Trophoblast cell (in vitro differentiated cells and primary cell): ENCODE measurements at regions not wholly inside any gene's neighbourhood (a gene's known extent, or its start where the extent isn't known, plus 50 kb on each side); places are given as distances from the start of the nearest gene placed in this dataset.

Source experiments
- DNase-seq, 2 donors: peaks; one replicate each; pipeline ENCODE4 v3.0.0-alpha.2; 2016
- H2AFZ ChIP-seq: 2 replicates; pipeline ENCODE4 v1.6.1; 2013; ENCODE audit warnings: low read length, moderate library complexity, mild to moderate bottlenecking; ENCODE audit not compliant: insufficient read depth, poor library complexity
- H2AK5ac ChIP-seq: 2 replicates; pipeline ENCODE4 v1.6.1; 2013; ENCODE audit warnings: mild to moderate bottlenecking, low read length
- H2BK120ac ChIP-seq: 2 replicates; pipeline ENCODE4 v1.6.1; 2013; ENCODE audit warnings: low read length, mild to moderate bottlenecking, moderate library complexity; ENCODE audit not compliant: insufficient read depth, poor library complexity
- H2BK12ac ChIP-seq: 2 replicates; pipeline ENCODE4 v1.6.1; 2013; ENCODE audit warnings: mild to moderate bottlenecking, low read length, moderate library complexity
- H2BK5ac ChIP-seq: 2 replicates; pipeline ENCODE4 v1.6.1; 2013; ENCODE audit warnings: low read length, low read depth, moderate library complexity, mild to moderate bottlenecking; ENCODE audit not compliant: poor library complexity
- H3K14ac ChIP-seq: 2 replicates; pipeline ENCODE4 v1.6.1; 2013; ENCODE audit warnings: mild to moderate bottlenecking, low read length
- H3K18ac ChIP-seq: 2 replicates; pipeline ENCODE4 v1.6.1; 2013; ENCODE audit warnings: mild to moderate bottlenecking, low read length
- H3K23ac ChIP-seq: 2 replicates; pipeline ENCODE4 v1.6.1; 2013; ENCODE audit warnings: low read length
- H3K27ac ChIP-seq: 2 replicates; pipeline ENCODE4 v1.5.1; 2013; ENCODE audit warnings: low read depth, mild to moderate bottlenecking, inconsistent platforms, low read length, moderate library complexity
- H3K27me3 ChIP-seq: 2 replicates; pipeline ENCODE4 v1.6.1; 2013; ENCODE audit warnings: inconsistent platforms, mild to moderate bottlenecking, low read length, moderate library complexity; ENCODE audit not compliant: insufficient read depth
- H3K36me3 ChIP-seq, 2 experiments: 1 replicate in 1 of 2; 2 replicates in 1 of 2; pipeline ENCODE4 v1.6.1; 2013; ENCODE audit warnings: low read length in 2 of 2, mild to moderate bottlenecking in 2 of 2, moderate library complexity in 1 of 2; ENCODE audit not compliant: insufficient read depth in 2 of 2, control insufficient read depth in 1 of 2
- H3K4ac ChIP-seq: 2 replicates; pipeline ENCODE4 v1.6.1; 2013; ENCODE audit warnings: low read depth, mild to moderate bottlenecking, low read length, moderate library complexity
- H3K4me1 ChIP-seq, 2 experiments: 1 replicate in 1 of 2; 2 replicates in 1 of 2; pipeline ENCODE4 v1.6.1; 2013; ENCODE audit warnings: low read length in 2 of 2, mild to moderate bottlenecking in 2 of 2, moderate library complexity in 1 of 2; ENCODE audit not compliant: insufficient read depth in 2 of 2, control insufficient read depth in 1 of 2
- H3K4me2 ChIP-seq: 2 replicates; pipeline ENCODE4 v1.6.1; 2013; ENCODE audit warnings: inconsistent platforms, mild to moderate bottlenecking, low read length, moderate library complexity
- H3K4me3 ChIP-seq: 2 replicates; pipeline ENCODE4 v1.5.1; 2013; ENCODE audit warnings: mild to moderate bottlenecking, low read depth, low read length, inconsistent platforms
- H3K79me1 ChIP-seq: one replicate; pipeline ENCODE4 v1.6.1; 2013; ENCODE audit warnings: low read length
- H3K79me2 ChIP-seq: 2 replicates; pipeline ENCODE4 v1.6.1; 2013; ENCODE audit warnings: low read length, mild to moderate bottlenecking; ENCODE audit not compliant: control insufficient read depth, insufficient read depth, poor library complexity
- H3K9ac ChIP-seq: 2 replicates; pipeline ENCODE4 v1.6.1; 2013; ENCODE audit warnings: mild to moderate bottlenecking, low read length
- H3K9me3 ChIP-seq: 2 replicates; pipeline ENCODE4 v1.6.1; 2013; ENCODE audit warnings: low read depth, mild to moderate bottlenecking, control low read depth, inconsistent platforms, low read length; ENCODE audit not compliant: insufficient read depth
- H4K12ac ChIP-seq: 2 replicates; pipeline ENCODE4 v1.6.1; 2013; ENCODE audit warnings: low read depth, mild to moderate bottlenecking, low read length, moderate library complexity
- H4K8ac ChIP-seq: 2 replicates; pipeline ENCODE4 v1.6.1; 2013; ENCODE audit warnings: low read depth, mild to moderate bottlenecking, low read length, moderate library complexity
- H4K91ac ChIP-seq: one replicate; pipeline ENCODE4 v1.6.1; 2013; ENCODE audit warnings: low read depth, mild to moderate bottlenecking, low read length, moderate library complexity
- WGBS: extraction: QIAGEN DNeasy Blood & Tissue Kit; methylation state at CpG from one replicate; pipeline ENCODE4 v1.1.7; 2013; ENCODE audit warnings: missing lambda C conversion rate; ENCODE audit not compliant: insufficient read length, insufficient coverage; ENCODE audit errors: extremely low coverage; 5-methylcytosine and 5-hydroxymethylcytosine counted together

- Histone ChIP-seq H4K8ac (no peak overlapping the region), H4K12ac (no peak overlapping the region), H3K14ac (no peak overlapping the region), H3K36me3 (no peaks in the 10 kb centered on the region), H2AFZ (no peak overlapping the region), H3K4me3 (no peak overlapping the region), H3K79me1 (no peaks in the 10 kb centered on the region), H3K4me2 (no peak overlapping the region), H2BK120ac (no peak overlapping the region), H3K23ac (no peak overlapping the region), H3K4me1 (peaks cover 0 to 2% of the 10 kb centered on the region in 2 experiments), H4K91ac (no peak overlapping the region), H3K27ac (no peak overlapping the region), H3K9ac (no peak overlapping the region), H3K79me2 (no peaks in the 10 kb centered on the region), H3K18ac (no peak overlapping the region), H3K27me3 (no peaks in the 10 kb centered on the region), H3K4ac (no peak overlapping the region), H2AK5ac (no peak overlapping the region), H3K9me3 (no peaks in the 10 kb centered on the region), H2BK12ac (no peak overlapping the region), H2BK5ac (no peak overlapping the region)
- no peak for DNase-seq
These were observed 107.4 kb upstream of the FOXN3 start for GRCh38 chr14:89524412-89524811.

GRCh38 chr14:89521988-89522387, 105.0 kb upstream of the FOXN3 start:
- no peak overlapping the region for H2BK120ac ChIP-seq
- no peak overlapping the region for H4K8ac ChIP-seq
- no peaks in the 10 kb centered on the region for H3K79me2 ChIP-seq
- no peak overlapping the region for H3K14ac ChIP-seq
- H2BK12ac ChIP-seq, result no peak overlapping the region
- H4K91ac ChIP-seq, result no peak overlapping the region
- no peaks in the 10 kb centered on the region for H3K36me3 ChIP-seq
- H2AK5ac ChIP-seq, result no peak overlapping the region
- H2AFZ ChIP-seq, result no peak overlapping the region
- H3K79me1 ChIP-seq, result no peaks in the 10 kb centered on the region
- no peak overlapping the region for H3K4me2 ChIP-seq
- peaks cover 0 to 2% of the 10 kb centered on the region in 2 experiments for H3K4me1 ChIP-seq
- no peak overlapping the region for H3K9ac ChIP-seq
- H2BK5ac ChIP-seq, result no peak overlapping the region
- H3K18ac ChIP-seq, result no peak overlapping the region
- no peak overlapping the region for H3K23ac ChIP-seq
- no peaks in the 10 kb centered on the region for H3K27me3 ChIP-seq
- no peak for DNase-seq
- H3K4me3 ChIP-seq, result no peak overlapping the region
- H4K12ac ChIP-seq, result no peak overlapping the region
- H3K4ac ChIP-seq, result no peak overlapping the region
- H3K9me3 ChIP-seq, result no peaks in the 10 kb centered on the region
- no peak overlapping the region for H3K27ac ChIP-seq

- H3K27ac ChIP-seq, result no peak overlapping the region
- no peak overlapping the region for H2AFZ ChIP-seq
- WGBS, result no CpG with 5 or more reads among the region's 10 CpGs
- H3K27me3 ChIP-seq, result no peaks in the 10 kb centered on the region
- H2BK12ac ChIP-seq, result no peak overlapping the region
- H3K79me2 ChIP-seq, result no peaks in the 10 kb centered on the region
- DNase-seq, result no peak
- H3K9ac ChIP-seq, result no peak overlapping the region
- H3K36me3 ChIP-seq, result no peaks in the 10 kb centered on the region
- no peak overlapping the region for H3K4me2 ChIP-seq
- H2AK5ac ChIP-seq, result no peak overlapping the region
- no peak overlapping the region for H3K4me3 ChIP-seq
- H2BK5ac ChIP-seq, result no peak overlapping the region
- no peak overlapping the region for H4K91ac ChIP-seq
- H4K12ac ChIP-seq, result no peak overlapping the region
- no peaks in the 10 kb centered on the region for H3K9me3 ChIP-seq
- H3K4me1 ChIP-seq, result peaks cover 0 to 2% of the 10 kb centered on the region in 2 experiments
- no peaks in the 10 kb centered on the region for H3K79me1 ChIP-seq
- H3K23ac ChIP-seq, result no peak overlapping the region
- no peak overlapping the region for H4K8ac ChIP-seq
- no peak overlapping the region for H2BK120ac ChIP-seq
- H3K18ac ChIP-seq, result no peak overlapping the region
- no peak overlapping the region for H3K4ac ChIP-seq
- H3K14ac ChIP-seq, result no peak overlapping the region
These were observed 102.0 kb upstream of the FOXN3 start for GRCh38 chr14:89519040-89519439.

DNA sequence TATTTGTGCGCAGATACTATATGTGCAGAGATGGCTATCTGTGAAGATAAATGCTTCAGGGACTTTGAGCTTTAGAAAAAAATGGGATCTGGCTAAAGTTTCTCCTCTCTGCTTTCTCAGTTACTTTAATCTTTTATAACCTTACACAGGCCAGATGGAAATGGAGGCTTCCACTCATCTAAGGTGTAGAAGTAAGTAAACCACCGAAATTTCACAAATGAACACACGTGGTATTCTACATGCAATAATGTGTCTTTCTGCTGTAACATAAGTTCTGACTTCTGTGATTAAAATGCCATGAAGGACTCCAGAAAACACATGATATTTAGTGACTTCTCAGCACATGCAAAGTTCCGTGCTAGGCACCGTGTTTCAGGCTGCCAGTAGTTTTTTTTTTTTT, 99.1 kb upstream of the FOXN3 start:
- Histone ChIP-seq H3K79me1 (no peaks in the 10 kb centered on the region), H3K18ac (no peak overlapping the region), H2BK120ac (no peak overlapping the region), H2AK5ac (no peak overlapping the region), H3K23ac (no peak overlapping the region), H3K79me2 (no peaks in the 10 kb centered on the region), H3K9ac (no peak overlapping the region), H3K36me3 (no peaks in the 10 kb centered on the region), H2AFZ (no peak overlapping the region), H3K4me2 (no peak overlapping the region), H3K9me3 (no peaks in the 10 kb centered on the region), H4K91ac (no peak overlapping the region), H3K4ac (no peak overlapping the region), H4K12ac (no peak overlapping the region), H2BK12ac (no peak overlapping the region), H2BK5ac (no peak overlapping the region), H3K4me1 (peaks cover 0 to 2% of the 10 kb centered on the region in 2 experiments), H3K27me3 (no peaks in the 10 kb centered on the region), H3K14ac (no peak overlapping the region), H4K8ac (no peak overlapping the region), H3K27ac (no peak overlapping the region), H3K4me3 (no peak overlapping the region)
- no peak for DNase-seq
- WGBS, result no CpG with 5 or more reads among the region's 5 CpGs

- Histone ChIP-seq H3K79me2 (no peaks in the 10 kb centered on the region), H2BK5ac (no peak overlapping the region), H3K23ac (no peak overlapping the region), H2AK5ac (no peak overlapping the region), H3K9ac (no peak overlapping the region), H2BK12ac (no peak overlapping the region), H4K12ac (no peak overlapping the region), H2BK120ac (no peak overlapping the region), H3K4me3 (no peak overlapping the region), H3K79me1 (no peaks in the 10 kb centered on the region), H2AFZ (no peak overlapping the region), H3K4me2 (no peak overlapping the region), H3K36me3 (no peaks in the 10 kb centered on the region), H3K27ac (no peak overlapping the region), H3K4me1 (no peaks in the 10 kb centered on the region), H3K14ac (no peak overlapping the region), H3K27me3 (no peaks in the 10 kb centered on the region), H4K91ac (no peak overlapping the region), H4K8ac (no peak overlapping the region), H3K4ac (no peak overlapping the region), H3K18ac (no peak overlapping the region), H3K9me3 (no peaks in the 10 kb centered on the region)
- DNase-seq, result no peak
- no CpG with 5 or more reads among the region's 11 CpGs for WGBS
These were observed 97.6 kb upstream of the FOXN3 start for GRCh38 chr14:89514601-89515000.
